Mammary epithelial cell (primary cell): ENCODE measurements at regions not wholly inside any gene's neighbourhood (a gene's known extent, or its start where the extent isn't known, plus 50 kb on each side); places are given as distances from the start of the nearest gene placed in this dataset.
"Not testable (repeated sequence)": the region's sequence is repeated elsewhere in the genome, so short reads cannot be mapped to it uniquely, and the experiment has no call there.

Experiments
- EZH2 ChIP-seq: IDR thresholded peaks from 2 replicates; pipeline ENCODE4 v1.6.1; 2012; ENCODE audit warnings: low read length, inconsistent platforms, borderline replicate concordance
- TF ChIP-seq, protein P1 (sequence below), 2 donors: IDR thresholded peaks in 1 of 2; conservative IDR thresholded peaks in 1 of 2; 2 replicates each; pipeline ENCODE4 v1.5.1; 2011 to 2012; ENCODE audit warnings: inconsistent platforms in 2 of 2, low read length in 2 of 2, mild to moderate bottlenecking in 2 of 2, control low read depth in 1 of 2, low read depth in 1 of 2; ENCODE audit not compliant: insufficient read depth in 1 of 2; ENCODE audit errors: extremely low read depth in 1 of 2

DNA sequence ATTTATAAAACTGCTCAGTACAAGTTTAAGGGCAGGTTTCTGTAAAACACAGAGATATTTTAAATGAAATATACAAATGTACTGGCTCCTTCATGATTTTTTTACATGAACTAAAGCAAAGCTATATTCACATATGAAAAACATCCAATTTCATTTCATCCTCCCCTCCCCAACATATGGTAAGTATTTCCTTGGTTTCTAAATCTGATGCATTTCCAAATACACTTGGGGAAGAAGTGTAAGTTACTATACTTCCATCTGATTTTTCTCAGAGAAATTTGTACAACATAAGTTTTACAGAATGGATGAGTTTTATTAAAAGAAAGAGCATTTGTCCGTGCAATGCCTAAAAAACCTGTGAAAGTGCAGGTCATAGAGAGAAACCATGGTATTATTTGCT, 109.0 kb upstream of the POMZP3 start:
- TF ChIP-seq, protein P1, sequence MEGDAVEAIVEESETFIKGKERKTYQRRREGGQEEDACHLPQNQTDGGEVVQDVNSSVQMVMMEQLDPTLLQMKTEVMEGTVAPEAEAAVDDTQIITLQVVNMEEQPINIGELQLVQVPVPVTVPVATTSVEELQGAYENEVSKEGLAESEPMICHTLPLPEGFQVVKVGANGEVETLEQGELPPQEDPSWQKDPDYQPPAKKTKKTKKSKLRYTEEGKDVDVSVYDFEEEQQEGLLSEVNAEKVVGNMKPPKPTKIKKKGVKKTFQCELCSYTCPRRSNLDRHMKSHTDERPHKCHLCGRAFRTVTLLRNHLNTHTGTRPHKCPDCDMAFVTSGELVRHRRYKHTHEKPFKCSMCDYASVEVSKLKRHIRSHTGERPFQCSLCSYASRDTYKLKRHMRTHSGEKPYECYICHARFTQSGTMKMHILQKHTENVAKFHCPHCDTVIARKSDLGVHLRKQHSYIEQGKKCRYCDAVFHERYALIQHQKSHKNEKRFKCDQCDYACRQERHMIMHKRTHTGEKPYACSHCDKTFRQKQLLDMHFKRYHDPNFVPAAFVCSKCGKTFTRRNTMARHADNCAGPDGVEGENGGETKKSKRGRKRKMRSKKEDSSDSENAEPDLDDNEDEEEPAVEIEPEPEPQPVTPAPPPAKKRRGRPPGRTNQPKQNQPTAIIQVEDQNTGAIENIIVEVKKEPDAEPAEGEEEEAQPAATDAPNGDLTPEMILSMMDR (conservative IDR thresholded peaks at IDR 0.05 in 1 of 2, IDR thresholded peaks at IDR 0.05 in 1 of 2; ENCODE audit: extremely low read depth in 1 of 2, insufficient read depth in 1 of 2, low read depth in 1 of 2, low read length in 2 of 2), result not testable (repeated sequence)
- not testable (repeated sequence) for TF ChIP-seq EZH2
